Muscle layer of duodenum (tissue), 2 donors: ENCODE measurements at regions not wholly inside any gene's neighbourhood (a gene's known extent, or its start where the extent isn't known, plus 50 kb on each side); places are given as distances from the start of the nearest gene placed in this dataset.

Experiments
- H3K27ac ChIP-seq: one replicate; pipeline ENCODE4 v1.7.0; 2013; ENCODE audit warnings: mild to moderate bottlenecking, low read length
- H3K27me3 ChIP-seq: one replicate; pipeline ENCODE4 v1.7.0; 2013; ENCODE audit warnings: low read depth, mild to moderate bottlenecking, control low read depth, low read length
- H3K36me3 ChIP-seq, 2 donors: one replicate each; pipeline ENCODE4 v1.7.0; 2013; ENCODE audit warnings: low read length in 2 of 2, control low read depth in 1 of 2, mild to moderate bottlenecking in 1 of 2; ENCODE audit not compliant: insufficient read depth in 2 of 2, control insufficient read depth in 1 of 2
- H3K4me1 ChIP-seq, 2 donors: one replicate each; pipeline ENCODE4 v1.7.0; 2013; ENCODE audit warnings: low read length in 2 of 2, mild to moderate bottlenecking in 2 of 2, control low read depth in 1 of 2, moderate library complexity in 1 of 2; ENCODE audit not compliant: insufficient read depth in 2 of 2, control insufficient read depth in 1 of 2
- H3K4me3 ChIP-seq, 2 donors: one replicate each; pipeline ENCODE4 v1.7.0; 2013; ENCODE audit warnings: low read length in 2 of 2, low read depth in 1 of 2, mild to moderate bottlenecking in 1 of 2
- H3K9me3 ChIP-seq, 2 donors: one replicate each; pipeline ENCODE4 v1.7.0; 2013; ENCODE audit warnings: low read length in 2 of 2, control low read depth in 1 of 2, mild to moderate bottlenecking in 1 of 2; ENCODE audit not compliant: control insufficient read depth in 1 of 2
- donor health status: healthy.

GRCh38 chr6:105488516-105489215 is 85.8 kb upstream of the PREP start:
- Histone ChIP-seq H3K36me3 (no peaks in the 10 kb centered on the region), H3K27ac (no peak overlapping the region), H3K4me3 (no peak overlapping the region), H3K4me1 (peaks cover 0 to 22% of the 10 kb centered on the region in 2 donors), H3K27me3 (no peaks in the 10 kb centered on the region), H3K9me3 (no peaks in the 10 kb centered on the region)

DNA sequence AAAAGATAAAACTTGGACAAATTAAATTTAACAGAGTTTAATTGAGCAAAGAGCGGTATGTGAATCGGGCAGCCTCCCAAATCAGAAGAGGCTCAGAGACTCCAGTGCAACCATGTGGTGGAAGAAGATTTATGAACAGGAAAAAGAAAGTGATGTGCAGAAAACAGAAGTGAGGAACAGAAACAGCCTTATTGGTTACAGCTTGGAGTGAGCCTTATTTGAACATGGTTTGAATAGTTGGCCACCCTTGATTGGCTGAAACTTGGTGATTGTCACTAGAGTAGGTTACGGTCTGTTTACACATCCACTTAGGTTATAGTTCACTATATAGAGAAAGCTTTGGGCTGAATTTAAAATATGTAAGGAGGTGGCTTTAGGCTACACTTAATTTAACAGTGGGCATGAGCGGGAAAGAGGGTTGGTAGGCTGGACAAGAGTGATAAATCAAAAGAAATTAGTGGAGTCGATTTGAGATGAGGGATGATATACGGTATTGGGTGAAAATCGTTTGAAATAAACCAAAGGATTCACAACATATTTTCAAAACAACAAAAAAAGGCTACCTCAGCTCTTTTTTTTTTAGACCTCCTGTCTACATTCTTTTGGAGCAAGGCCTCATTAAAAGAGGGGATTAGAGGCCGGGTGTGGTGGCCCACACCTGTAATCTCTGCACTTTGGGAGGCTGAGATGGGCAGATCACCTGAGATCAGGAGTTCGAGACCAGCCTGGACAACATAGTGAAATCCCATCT is 84.3 kb upstream of the PREP start:
- no peaks in the 10 kb centered on the region for H3K36me3 ChIP-seq
- no peak overlapping the region for H3K27ac ChIP-seq
- no peak overlapping the region for H3K4me3 ChIP-seq
- H3K9me3 ChIP-seq: no peaks in the 10 kb centered on the region
- peaks cover 0 to 22% of the 10 kb centered on the region in 2 donors for H3K4me1 ChIP-seq
- no peaks in the 10 kb centered on the region for H3K27me3 ChIP-seq

GRCh38 chr6:105485456-105485855 is 82.6 kb upstream of the PREP start:
- H3K4me3 ChIP-seq: no peak overlapping the region
- H3K27ac ChIP-seq: no peak overlapping the region
- H3K27me3 ChIP-seq: no peaks in the 10 kb centered on the region
- H3K36me3 ChIP-seq: no peaks in the 10 kb centered on the region
- no peaks in the 10 kb centered on the region for H3K9me3 ChIP-seq
- peaks cover 0 to 27% of the 10 kb centered on the region in 2 donors for H3K4me1 ChIP-seq

- Histone ChIP-seq H3K27ac (no peak overlapping the region), H3K4me1 (peaks cover 0 to 25% of the 10 kb centered on the region in 2 donors), H3K4me3 (no peak overlapping the region), H3K36me3 (no peaks in the 10 kb centered on the region), H3K27me3 (no peaks in the 10 kb centered on the region), H3K9me3 (no peaks in the 10 kb centered on the region)
Measured at GRCh38 chr6:105484238-105485161, 81.6 kb upstream of the PREP start.

GRCh38 chr6:105483492-105483891 is 80.6 kb upstream of the PREP start:
- Histone ChIP-seq H3K36me3 (no peaks in the 10 kb centered on the region), H3K4me3 (no peak overlapping the region), H3K4me1 (peaks cover 0 to 17% of the 10 kb centered on the region in 2 donors), H3K9me3 (no peaks in the 10 kb centered on the region), H3K27me3 (no peaks in the 10 kb centered on the region), H3K27ac (no peak overlapping the region)

GRCh38 chr6:105482921-105483320 is 80.0 kb upstream of the PREP start:
- H3K27me3 ChIP-seq: no peaks in the 10 kb centered on the region
- H3K4me3 ChIP-seq: no peak overlapping the region
- H3K27ac ChIP-seq: no peak overlapping the region

GRCh38 chr6:105482227-105482844 is 79.5 kb upstream of the PREP start:
- H3K27me3 ChIP-seq: no peaks in the 10 kb centered on the region
- H3K27ac ChIP-seq: no peak overlapping the region
- H3K4me1 ChIP-seq: peaks cover 0 to 9% of the 10 kb centered on the region in 2 donors
- no peaks in the 10 kb centered on the region for H3K36me3 ChIP-seq
- no peak overlapping the region for H3K4me3 ChIP-seq
- no peaks in the 10 kb centered on the region for H3K9me3 ChIP-seq

More at GRCh38 chr6:105482921-105483320, 80.0 kb upstream of the PREP start:
- H3K36me3 ChIP-seq: no peaks in the 10 kb centered on the region
- H3K9me3 ChIP-seq: no peaks in the 10 kb centered on the region
- H3K4me1 ChIP-seq: peaks cover 0 to 11% of the 10 kb centered on the region in 2 donors

DNA sequence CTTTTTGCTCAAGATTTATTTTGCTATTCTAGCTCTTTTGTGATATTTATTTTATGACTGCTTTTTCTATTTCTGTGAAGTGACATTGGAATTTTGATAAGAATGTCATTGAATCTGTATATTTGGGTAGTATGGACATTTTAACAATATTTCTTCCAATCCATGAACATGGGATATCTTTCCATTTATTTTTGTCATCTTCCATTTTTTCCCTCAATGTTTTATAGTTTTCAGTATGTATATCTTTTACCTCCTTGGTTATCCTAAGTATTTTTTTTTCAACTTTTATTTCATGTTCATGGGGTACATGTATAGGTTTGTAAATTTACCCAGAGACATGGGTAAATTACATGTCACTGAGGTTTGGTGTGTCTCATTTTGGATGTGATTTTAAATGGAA is 74.1 kb upstream of the PREP start:
- H3K27me3 ChIP-seq: no peaks in the 10 kb centered on the region
- no peaks in the 10 kb centered on the region for H3K36me3 ChIP-seq
- H3K4me1 ChIP-seq: peaks cover 0 to 4% of the 10 kb centered on the region in 2 donors
- H3K9me3 ChIP-seq: peaks cover 0 to 6% of the 10 kb centered on the region in 2 donors
- no peak overlapping the region for H3K4me3 ChIP-seq
- H3K27ac ChIP-seq: no peak overlapping the region

- no peak overlapping the region for H3K4me3 ChIP-seq
- no peaks in the 10 kb centered on the region for H3K36me3 ChIP-seq
- H3K27ac ChIP-seq: no peak overlapping the region
- no peaks in the 10 kb centered on the region for H3K27me3 ChIP-seq
- no peaks in the 10 kb centered on the region for H3K4me1 ChIP-seq
- H3K9me3 ChIP-seq: peaks cover 0 to 6% of the 10 kb centered on the region in 2 donors
Measured at GRCh38 chr6:105474234-105474633, 71.4 kb upstream of the PREP start.

DNA sequence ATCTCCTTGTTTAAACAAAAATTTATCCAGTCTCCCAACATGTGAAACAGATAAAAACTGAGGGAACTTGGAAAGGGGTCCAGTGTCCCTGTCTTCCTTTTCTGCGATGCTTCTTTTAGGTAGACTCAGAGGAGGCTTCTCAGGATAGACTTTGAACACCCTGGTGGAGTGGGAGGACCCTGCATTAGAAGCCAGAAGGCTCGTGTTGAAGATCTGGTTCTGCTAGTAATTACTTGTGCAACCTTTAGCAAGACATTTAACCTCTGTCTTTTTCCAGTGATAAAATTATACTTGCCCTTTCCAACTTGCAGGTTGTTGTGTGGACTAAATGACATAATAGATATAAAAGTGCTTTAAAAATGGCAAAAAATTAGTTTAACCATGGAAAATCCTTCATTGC is 67.1 kb upstream of the PREP start:
- H3K4me1 ChIP-seq: no peaks in the 10 kb centered on the region
- H3K9me3 ChIP-seq: peaks cover 7 to 10% of the 10 kb centered on the region in 2 donors
- no peak overlapping the region for H3K27ac ChIP-seq
- H3K27me3 ChIP-seq: no peaks in the 10 kb centered on the region
- no peaks in the 10 kb centered on the region for H3K36me3 ChIP-seq
- H3K4me3 ChIP-seq: no peak overlapping the region

DNA sequence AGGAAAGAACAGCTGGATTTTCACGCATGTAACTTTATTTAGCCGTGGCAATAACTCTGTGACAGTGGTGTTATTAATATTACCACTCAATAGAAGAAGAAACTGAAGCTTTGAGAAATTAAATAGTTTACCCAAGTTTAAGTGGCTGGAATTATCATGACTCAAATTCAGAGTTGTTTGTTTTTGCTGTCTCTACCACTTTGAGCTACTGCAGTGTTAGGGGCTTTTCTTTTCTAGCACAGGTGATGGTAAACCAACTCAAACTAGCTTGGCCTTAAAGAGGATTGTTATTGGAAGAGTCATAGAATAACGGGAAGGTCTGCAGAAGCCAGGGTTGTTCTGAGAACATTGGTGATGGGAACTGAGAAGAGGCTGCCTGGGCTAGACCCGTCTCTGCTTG is 66.0 kb upstream of the PREP start:
- Histone ChIP-seq H3K36me3 (no peaks in the 10 kb centered on the region), H3K9me3 (peaks cover 7 to 10% of the 10 kb centered on the region in 2 donors), H3K4me1 (no peaks in the 10 kb centered on the region), H3K27me3 (no peaks in the 10 kb centered on the region), H3K27ac (no peak overlapping the region), H3K4me3 (no peak overlapping the region)
